ENCODE measurements at regions not wholly inside any gene's neighbourhood (a gene's known extent, or its start where the extent isn't known, plus 50 kb on each side); places are given as distances from the start of the nearest gene placed in this dataset.

- TF ChIP-seq TAF1 (IDR thresholded peaks at IDR 0.05; ENCODE audit: borderline replicate concordance, low read depth, low read length) = no peak
- no peak for TF ChIP-seq POLR2AphosphoS5 (IDR thresholded peaks at IDR 0.05; ENCODE audit: low read depth, low read length)
- TF ChIP-seq POLR2A (IDR thresholded peaks at IDR 0.05; ENCODE audit: low read depth, low read length) = no peak
Measured at GRCh38 chr5:175129619-175130018, 314.4 kb downstream of the DRD1 start.
